Embryonic facial prominence (tissue), 1 donor: ENCODE measurements at regions not wholly inside any gene's neighbourhood (a gene's known extent, or its start where the extent isn't known, plus 50 kb on each side); places are given as distances from the start of the nearest gene placed in this dataset.

Experiments
- DNase-seq: peaks from one replicate; pipeline ENCODE4 v3.0.0-alpha.2; 2016; ENCODE audit errors: extremely low spot score

- DNase-seq = no peak
Observed at GRCh38 chr16:63289834-63290460, 1253.7 kb upstream of the CDH8 start.

- no peak for DNase-seq
Observed at GRCh38 chr16:63287401-63287800, 1251.2 kb upstream of the CDH8 start.

- no peak for DNase-seq
Observed at GRCh38 chr16:63283721-63284120, 1247.5 kb upstream of the CDH8 start.

- no peak for DNase-seq
Observed at GRCh38 chr16:63244631-63245030, 1208.4 kb upstream of the CDH8 start.

- no peak for DNase-seq
Observed at GRCh38 chr16:63241497-63242028, 1205.3 kb upstream of the CDH8 start.

- no peak for DNase-seq
Observed at GRCh38 chr16:63239065-63239570, 1202.9 kb upstream of the CDH8 start.

GRCh38 chr16:63230421-63231040 lies 1194.3 kb upstream of the CDH8 start:
- DNase-seq = no peak

GRCh38 chr16:63228259-63228658 lies 1192.0 kb upstream of the CDH8 start:
- DNase-seq = no peak

- no peak for DNase-seq
Observed at GRCh38 chr16:63223851-63224250, 1187.6 kb upstream of the CDH8 start.

GRCh38 chr16:63216696-63217423 lies 1180.6 kb upstream of the CDH8 start:
- no peak for DNase-seq

- no peak for DNase-seq
Observed at GRCh38 chr16:63201851-63202250, 1165.6 kb upstream of the CDH8 start.

- no peak for DNase-seq
Observed at GRCh38 chr16:63200940-63201339, 1164.7 kb upstream of the CDH8 start.

GRCh38 chr16:63195336-63195735 lies 1159.1 kb upstream of the CDH8 start:
- no peak for DNase-seq

GRCh38 chr16:63192980-63193379 lies 1156.7 kb upstream of the CDH8 start:
- DNase-seq = no peak

- DNase-seq = no peak
Observed at GRCh38 chr16:63188086-63188771, 1152.0 kb upstream of the CDH8 start.

GRCh38 chr16:63187638-63188037 lies 1151.4 kb upstream of the CDH8 start:
- no peak for DNase-seq

- DNase-seq = no peak
Observed at GRCh38 chr16:63185235-63185780, 1149.1 kb upstream of the CDH8 start.

- DNase-seq = no peak
Observed at GRCh38 chr16:63183743-63184142, 1147.5 kb upstream of the CDH8 start.

GRCh38 chr16:63175313-63175712 lies 1139.1 kb upstream of the CDH8 start:
- no peak for DNase-seq

GRCh38 chr16:63174801-63175200 lies 1138.6 kb upstream of the CDH8 start:
- no peak for DNase-seq

GRCh38 chr16:63171545-63171944 lies 1135.3 kb upstream of the CDH8 start:
- DNase-seq = no peak

GRCh38 chr16:63169100-63169499 lies 1132.9 kb upstream of the CDH8 start:
- DNase-seq = no peak
